ENCODE measurements at regions not wholly inside any gene's neighbourhood (a gene's known extent, or its start where the extent isn't known, plus 50 kb on each side); places are given as distances from the start of the nearest gene placed in this dataset.
"Not testable (repeated sequence)": the region's sequence is repeated elsewhere in the genome, so short reads cannot be mapped to it uniquely, and the experiment has no call there.

GRCh38 chr17:16843511-16843910 is 128.4 kb downstream of the TNFRSF13B start:
- DNase-seq (ENCODE audit: low spot score), result not testable (repeated sequence)

- not testable (repeated sequence) for DNase-seq (ENCODE audit: low spot score)
Observed at GRCh38 chr17:16842346-16842745, 129.6 kb downstream of the TNFRSF13B start.

GRCh38 chr17:16841896-16842295 is 130.0 kb downstream of the TNFRSF13B start:
- DNase-seq (ENCODE audit: low spot score), result not testable (repeated sequence)

DNA sequence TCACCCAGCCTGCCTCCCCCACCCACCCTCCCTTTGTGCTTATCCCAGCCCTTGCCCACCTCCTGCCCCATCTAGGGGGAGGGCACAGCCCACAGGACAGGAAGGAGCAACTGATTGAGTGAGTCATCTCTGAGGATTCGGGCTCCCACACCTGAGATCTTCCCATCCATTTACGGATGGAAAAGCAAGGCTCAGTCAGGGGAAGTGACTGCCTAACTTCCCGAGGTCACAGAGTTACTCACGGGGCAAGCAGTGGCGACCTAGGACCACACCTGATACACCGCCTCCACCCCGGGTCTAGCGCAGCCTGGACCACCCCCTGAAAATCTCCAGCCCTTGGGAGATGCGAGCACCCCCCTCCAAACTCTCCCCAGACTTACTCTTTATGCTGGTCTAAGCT is 131.7 kb downstream of the TNFRSF13B start:
- DNase-seq (ENCODE audit: low spot score), result not testable (repeated sequence)

- not testable (repeated sequence) for DNase-seq (ENCODE audit: low spot score)
Observed at GRCh38 chr17:16839242-16840175, 132.4 kb downstream of the TNFRSF13B start.

DNA sequence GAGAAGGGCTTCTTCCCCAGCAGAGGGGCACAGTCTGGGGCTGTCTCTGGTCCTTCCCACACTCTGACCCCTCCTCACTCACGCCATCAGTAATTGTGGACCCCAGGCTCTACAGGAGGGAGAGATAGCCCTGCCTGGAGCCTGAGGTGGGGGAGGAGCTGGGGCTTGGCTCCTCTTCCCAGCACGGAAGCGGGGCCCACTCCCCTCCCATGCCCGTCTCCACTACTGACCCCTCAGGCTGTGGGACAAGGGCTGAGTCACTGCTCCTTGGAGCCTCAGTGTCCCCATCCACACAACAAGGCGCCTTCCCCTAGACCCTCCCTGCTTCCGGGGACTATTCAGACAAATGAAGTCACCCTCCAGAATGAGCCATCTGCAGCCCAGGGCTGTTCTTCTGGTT is 133.1 kb downstream of the TNFRSF13B start:
- not testable (repeated sequence) for DNase-seq (ENCODE audit: low spot score)

DNA sequence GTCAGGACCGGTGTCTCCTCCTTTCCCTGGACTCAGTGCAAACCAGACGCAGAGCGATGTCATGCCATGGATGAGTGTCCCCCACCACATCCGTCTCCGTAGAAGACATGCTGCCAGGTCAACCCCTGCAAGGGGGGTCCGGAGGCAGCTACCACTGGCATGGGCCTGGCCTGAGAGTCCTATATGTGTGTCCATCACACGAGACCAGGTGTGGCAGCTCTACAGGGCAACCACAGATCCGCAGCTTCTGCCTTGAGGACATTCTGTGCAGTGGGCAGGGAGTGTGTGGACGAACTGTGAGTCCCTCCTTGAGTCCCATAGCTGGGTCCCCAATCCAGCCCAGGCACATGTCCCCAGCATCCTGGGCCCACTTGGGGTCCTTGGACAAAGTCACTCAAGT is 133.6 kb downstream of the TNFRSF13B start:
- DNase-seq (ENCODE audit: low spot score), result not testable (repeated sequence)

DNA sequence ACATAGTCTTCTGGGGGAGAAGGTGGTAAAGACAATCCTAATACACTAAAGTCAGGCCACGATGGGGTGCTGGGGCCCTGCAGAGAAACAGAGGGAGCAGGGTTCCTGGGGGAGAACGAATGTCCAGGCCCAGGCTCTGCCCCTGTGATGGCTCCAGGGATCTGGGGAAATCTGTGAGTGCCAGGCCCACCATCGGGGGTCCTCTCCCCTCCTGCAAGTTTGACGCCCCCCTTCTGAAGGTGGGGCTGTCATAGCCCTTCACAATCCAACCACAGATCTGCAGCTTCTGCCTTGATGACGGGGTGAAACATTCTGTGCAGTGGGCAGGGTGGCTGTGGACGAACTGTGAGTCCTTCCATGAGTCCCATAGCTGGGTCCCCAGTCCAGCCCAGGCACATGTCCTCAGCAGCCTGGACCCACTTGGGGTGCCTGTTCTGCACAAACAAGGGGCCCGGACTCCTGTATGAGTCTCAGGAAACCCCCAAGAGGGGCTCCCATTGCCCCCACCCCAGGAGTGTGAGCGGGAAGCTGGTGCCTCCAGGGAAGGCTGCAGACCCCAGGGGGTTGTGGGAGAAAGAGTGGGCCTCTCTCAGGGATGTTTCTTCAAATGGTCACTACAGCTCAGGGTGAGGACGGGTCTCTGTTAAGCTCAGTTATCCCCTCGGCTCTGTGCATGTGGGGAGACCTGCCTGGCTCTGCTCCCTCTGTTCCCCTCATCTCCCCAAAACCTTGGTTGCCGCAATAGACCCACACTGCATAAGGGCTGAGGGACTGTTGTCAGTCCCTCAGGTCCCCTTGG is 134.3 kb downstream of the TNFRSF13B start:
- not testable (repeated sequence) for DNase-seq (ENCODE audit: low spot score)

DNA sequence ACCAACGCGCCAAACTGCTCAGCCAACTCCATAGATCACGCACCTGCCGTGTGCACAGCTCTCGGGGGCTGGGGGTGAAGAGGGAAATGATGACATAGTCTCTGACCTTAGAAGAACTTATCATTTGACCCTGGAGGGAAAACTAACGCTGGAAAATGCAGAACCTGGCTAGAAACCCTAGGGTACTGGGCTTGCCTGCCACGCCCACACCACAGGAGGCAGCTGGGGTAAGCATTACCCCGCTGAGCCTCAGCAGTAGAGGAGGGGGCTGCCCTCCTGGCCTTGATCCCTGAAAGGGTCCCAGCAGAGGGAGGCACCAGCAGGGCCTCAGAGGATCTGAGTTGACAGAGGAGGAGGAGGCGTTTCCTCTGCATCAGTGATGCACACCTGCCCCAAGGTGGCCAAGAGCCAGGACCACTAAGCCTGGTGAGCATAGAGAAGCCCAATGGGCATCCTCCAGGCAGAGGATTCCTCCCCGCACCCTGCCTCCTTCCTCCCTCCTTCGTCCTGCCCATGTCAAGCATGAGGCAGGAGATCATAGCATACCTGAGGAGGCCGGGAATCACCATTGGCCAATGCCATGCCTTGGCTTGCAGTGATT is 135.5 kb downstream of the TNFRSF13B start:
- not testable (repeated sequence) for DNase-seq (ENCODE audit: low spot score)

DNA sequence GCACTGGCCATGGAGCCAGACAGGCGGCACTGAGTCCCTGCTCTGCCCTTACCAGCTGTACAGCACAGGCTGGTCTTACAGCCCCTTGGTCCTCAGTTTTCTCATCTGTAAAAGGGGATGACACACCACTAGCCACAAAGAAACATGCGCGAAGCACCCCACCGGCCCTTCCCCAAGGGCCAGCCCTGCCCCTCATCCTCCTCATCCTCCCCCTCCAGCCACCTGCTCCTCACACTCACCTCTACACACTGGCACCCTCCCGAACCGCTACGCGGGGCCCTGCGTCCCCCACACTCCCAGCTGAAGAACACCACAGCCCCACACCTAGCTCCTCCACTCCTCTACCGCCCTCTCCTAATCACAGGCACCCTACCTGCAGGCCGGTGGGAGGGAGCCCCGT is 138.4 kb downstream of the TNFRSF13B start:
- DNase-seq (ENCODE audit: low spot score), result not testable (repeated sequence)

DNA sequence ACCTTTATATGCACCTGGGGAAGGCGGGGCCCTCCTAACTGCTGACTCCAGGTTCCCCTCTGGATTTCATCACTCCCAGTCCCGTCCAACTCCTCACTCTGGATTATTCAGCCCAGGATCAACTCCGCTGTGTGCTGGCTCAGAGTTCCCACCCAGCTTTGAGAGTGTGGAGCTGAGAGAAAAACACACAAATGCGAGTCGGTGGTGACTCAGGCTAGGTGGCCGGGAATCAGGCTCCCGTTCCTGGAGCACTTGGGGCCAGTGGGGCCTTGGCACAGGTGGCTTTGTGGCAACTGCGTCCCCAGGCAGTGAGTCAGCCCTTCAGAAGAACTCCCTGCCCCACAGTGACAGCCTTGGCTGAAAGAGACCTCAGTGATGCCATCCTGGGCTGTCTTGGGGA is 139.1 kb downstream of the TNFRSF13B start:
- not testable (repeated sequence) for DNase-seq (ENCODE audit: low spot score)

DNA sequence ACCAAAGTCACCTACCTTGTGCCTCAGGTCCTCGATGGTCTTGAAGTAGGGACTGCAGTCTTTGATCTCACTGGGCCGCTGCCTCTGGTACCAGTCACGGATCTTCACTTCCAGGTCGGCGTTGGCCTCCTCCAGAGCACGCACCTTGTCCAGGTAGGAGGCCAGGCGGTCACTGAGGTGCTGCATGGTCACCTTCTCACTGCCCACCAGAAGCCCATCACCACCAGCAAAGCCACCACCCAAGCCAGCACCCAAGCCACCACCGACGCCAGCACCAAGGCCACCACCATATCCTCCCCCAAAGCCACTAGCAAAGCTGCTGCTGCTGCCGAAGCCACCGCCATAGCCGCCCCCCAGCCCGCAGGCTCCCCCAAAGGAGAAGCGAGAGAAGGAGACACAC is 139.7 kb downstream of the TNFRSF13B start:
- not testable (repeated sequence) for DNase-seq (ENCODE audit: low spot score)

GRCh38 chr17:16830770-16831169 is 140.7 kb downstream of the CCDC144A start:
- not testable (repeated sequence) for DNase-seq (ENCODE audit: low spot score)

DNA sequence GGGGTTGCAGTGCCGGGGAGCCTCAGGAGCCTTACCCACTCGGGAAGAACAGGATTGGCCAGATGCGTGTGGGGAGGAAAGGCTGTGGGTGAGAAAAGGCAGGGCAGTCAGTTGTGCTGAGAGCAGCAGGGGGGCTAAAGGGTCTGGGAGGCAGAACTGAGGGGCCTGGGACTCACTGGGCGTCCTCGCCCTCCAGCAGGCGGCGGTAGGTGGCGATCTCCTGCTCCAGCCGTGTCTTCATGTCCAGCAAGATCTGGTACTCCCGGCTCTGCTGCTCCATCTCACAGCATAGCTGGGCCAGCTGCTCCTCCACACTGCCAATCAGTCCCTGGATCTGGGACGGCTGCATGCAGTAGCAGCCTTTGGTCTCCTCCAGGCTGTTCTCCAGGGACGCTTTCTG is 140.2 kb downstream of the CCDC144A start:
- DNase-seq (ENCODE audit: low spot score), result not testable (repeated sequence)
